Activated B cell treated with CpG ODN at 0.5 μM for 24 hours (primary cell): ENCODE measurements at regions not wholly inside any gene's neighbourhood (a gene's known extent, or its start where the extent isn't known, plus 50 kb on each side); places are given as distances from the start of the nearest gene placed in this dataset.

ENCODE experiments used
- ATAC-seq: fragments of 200-7000 bp; cut with Tn5 transposase; one replicate; pipeline ENCODE4 v1.10.0; 2021; ENCODE audit warnings: low read depth, mild to moderate bottlenecking, moderate library complexity
- CTCF ChIA-PET: fragments of 350-600 bp; sonication (Branson Sonifier 250); formaldehyde crosslinking; loops from one replicate; lab custom pipeline; 2021; ENCODE audit warnings: antibody characterized with exemption; lab: Charles Lee
- POLR2A ChIA-PET: fragments of 350-600 bp; sonication (Branson Sonifier 250); formaldehyde crosslinking; loops from one replicate; lab custom pipeline; 2021; ENCODE audit warnings: antibody characterized with exemption; lab: Charles Lee
- DNase-seq: peaks from one replicate; pipeline ENCODE4 v3.0.0; 2022
- H3K27ac Mint-ChIP-seq: one replicate; pipeline ENCODE4 v1.8.0; 2020; ENCODE audit warnings: mixed read lengths
- H3K27me3 Mint-ChIP-seq: one replicate; pipeline ENCODE4 v1.8.0; 2021; ENCODE audit warnings: mixed read lengths
- H3K36me3 Mint-ChIP-seq: one replicate; pipeline ENCODE4 v1.8.0; 2021; ENCODE audit warnings: low read depth, mixed read lengths
- H3K4me1 Mint-ChIP-seq: one replicate; pipeline ENCODE4 v1.8.0; 2021; ENCODE audit warnings: mixed read lengths
- H3K4me3 Mint-ChIP-seq: one replicate; pipeline ENCODE4 v1.8.0; 2020; ENCODE audit warnings: mild to moderate bottlenecking, mixed read lengths
- H3K9me3 Mint-ChIP-seq: one replicate; pipeline ENCODE4 v1.8.0; 2020; ENCODE audit warnings: mixed read lengths
- CTCF ChIP-seq: fragments of 200-600 bp; IDR thresholded peaks from one replicate; pipeline ENCODE4 v1.8.0; 2022; ENCODE audit warnings: antibody characterized with exemption, mild to moderate bottlenecking
- intact Hi-C: fragments of 100-400 bp; cut with micrococcal nuclease; formaldehyde crosslinking; loops from one replicate; pipeline ENCODE4 v1.15.1; 2024

- Mint-ChIP-seq H3K36me3 (no peaks in the 10 kb centered on the region), H3K27me3 (peaks cover 10% of the 10 kb centered on the region), H3K9me3 (no peaks in the 10 kb centered on the region), H3K27ac (no peak overlapping the region), H3K4me3 (no peak overlapping the region), H3K4me1 (no peaks in the 10 kb centered on the region)
- no peak for ATAC-seq
- intact Hi-C loops: no loop called here
- CTCF ChIA-PET: no interaction called here
- POLR2A ChIA-PET: no interaction called here
- TF ChIP-seq CTCF: no peak
- no peak for DNase-seq
These were observed 549.2 kb downstream of the PTPRU start for GRCh38 chr1:29785554-29785953.

GRCh38 chr1:29785137-29785527, 548.8 kb downstream of the PTPRU start:
- Mint-ChIP-seq H3K9me3 (no peaks in the 10 kb centered on the region), H3K27me3 (peaks cover 10% of the 10 kb centered on the region), H3K36me3 (no peaks in the 10 kb centered on the region), H3K27ac (no peak overlapping the region), H3K4me1 (no peaks in the 10 kb centered on the region), H3K4me3 (no peak overlapping the region)
- TF ChIP-seq CTCF: no peak
- ATAC-seq: no peak
- ChIA-PET POLR2A (no interaction called here), CTCF (no interaction called here)
- no peak for DNase-seq
- intact Hi-C loops: no loop called here

GRCh38 chr1:29784276-29785136, 548.2 kb downstream of the PTPRU start:
- H3K36me3 Mint-ChIP-seq: no peaks in the 10 kb centered on the region
- peaks cover 11% of the 10 kb centered on the region for H3K27me3 Mint-ChIP-seq
- no peaks in the 10 kb centered on the region for H3K4me1 Mint-ChIP-seq
- DNase-seq (no peak), ATAC-seq (no peak)
- H3K9me3 Mint-ChIP-seq: no peaks in the 10 kb centered on the region
- intact Hi-C loops: no loop called here
- no peak overlapping the region for H3K27ac Mint-ChIP-seq
- H3K4me3 Mint-ChIP-seq: no peak overlapping the region
- ChIA-PET CTCF (no interaction called here), POLR2A (no interaction called here)
- no peak for TF ChIP-seq CTCF

- Mint-ChIP-seq H3K4me1 (no peaks in the 10 kb centered on the region), H3K27me3 (peaks cover 17% of the 10 kb centered on the region), H3K36me3 (no peaks in the 10 kb centered on the region), H3K27ac (no peak overlapping the region), H3K9me3 (no peaks in the 10 kb centered on the region), H3K4me3 (no peak overlapping the region)
- POLR2A ChIA-PET: no interaction called here
- DNase-seq (no peak), ATAC-seq (no peak)
- CTCF ChIA-PET: no interaction called here
- TF ChIP-seq CTCF: no peak
- intact Hi-C loops: no loop called here
These were observed 547.4 kb downstream of the PTPRU start for GRCh38 chr1:29783508-29784275.

- ChIA-PET CTCF (no interaction called here), POLR2A (no interaction called here)
- TF ChIP-seq CTCF: no peak
- no peak overlapping the region for H3K27ac Mint-ChIP-seq
- no peaks in the 10 kb centered on the region for H3K9me3 Mint-ChIP-seq
- H3K4me3 Mint-ChIP-seq: no peak overlapping the region
- no peak for ATAC-seq
- peaks cover 20% of the 10 kb centered on the region for H3K27me3 Mint-ChIP-seq
- no peaks in the 10 kb centered on the region for H3K36me3 Mint-ChIP-seq
- no peaks in the 10 kb centered on the region for H3K4me1 Mint-ChIP-seq
- intact Hi-C loops: no loop called here
- DNase-seq: no peak
These were observed 546.7 kb downstream of the PTPRU start for GRCh38 chr1:29782846-29783507.
